DOHH2 (cell line): ENCODE measurements at regions not wholly inside any gene's neighbourhood (a gene's known extent, or its start where the extent isn't known, plus 50 kb on each side); places are given as distances from the start of the nearest gene placed in this dataset.

Source experiments
- EZH2phosphoT487 ChIP-seq: fragments of 200-600 bp; sonication (generic); IDR thresholded peaks from 2 replicates; pipeline ENCODE4 v1.6.1; 2017; ENCODE audit warnings: borderline replicate concordance, mild to moderate bottlenecking, antibody characterized with exemption, low read length, moderate library complexity, mixed read lengths
- TF ChIP-seq, protein P1 (sequence below): fragments of 200-600 bp; sonication (generic); IDR thresholded peaks from one replicate; pipeline ENCODE4 v1.5.1; 2014; ENCODE audit warnings: antibody characterized with exemption, mild to moderate bottlenecking, low read depth, low read length; ENCODE audit not compliant: poor library complexity, severe bottlenecking

DNA sequence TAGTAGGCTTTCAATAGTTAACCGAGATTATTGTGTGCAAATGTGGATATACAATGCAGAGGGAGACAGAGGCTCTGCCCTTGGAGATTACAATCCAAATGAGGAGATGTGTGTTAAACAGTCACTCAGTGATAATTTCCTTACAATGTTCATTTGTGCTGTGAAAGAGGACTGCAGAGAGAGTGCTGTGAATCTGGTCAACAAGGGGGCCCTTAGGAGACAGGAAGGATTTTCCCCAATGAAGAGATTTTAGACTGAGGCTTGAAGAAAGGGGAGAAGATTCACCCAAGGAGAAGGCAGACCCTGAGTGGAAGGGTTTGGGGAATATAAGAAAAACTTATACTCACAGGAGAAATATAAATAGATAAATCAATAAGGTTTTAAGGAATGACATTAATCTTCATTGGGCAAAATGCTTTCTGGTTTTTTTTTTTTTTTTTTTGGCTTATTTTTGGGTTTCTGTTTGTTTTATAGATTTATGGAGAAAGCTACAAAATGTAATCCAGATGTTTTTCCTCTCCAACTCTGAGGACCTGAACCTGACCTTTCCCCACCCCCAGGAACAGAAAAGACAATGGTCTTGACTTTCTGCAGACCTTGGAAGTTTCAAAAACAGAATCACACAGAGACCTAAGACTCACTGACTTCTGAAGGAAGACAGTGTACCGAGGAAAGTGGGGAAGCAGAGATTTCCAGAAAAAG lies 151.3 kb upstream of the SERPINE2 start:
- TF ChIP-seq, protein P1, sequence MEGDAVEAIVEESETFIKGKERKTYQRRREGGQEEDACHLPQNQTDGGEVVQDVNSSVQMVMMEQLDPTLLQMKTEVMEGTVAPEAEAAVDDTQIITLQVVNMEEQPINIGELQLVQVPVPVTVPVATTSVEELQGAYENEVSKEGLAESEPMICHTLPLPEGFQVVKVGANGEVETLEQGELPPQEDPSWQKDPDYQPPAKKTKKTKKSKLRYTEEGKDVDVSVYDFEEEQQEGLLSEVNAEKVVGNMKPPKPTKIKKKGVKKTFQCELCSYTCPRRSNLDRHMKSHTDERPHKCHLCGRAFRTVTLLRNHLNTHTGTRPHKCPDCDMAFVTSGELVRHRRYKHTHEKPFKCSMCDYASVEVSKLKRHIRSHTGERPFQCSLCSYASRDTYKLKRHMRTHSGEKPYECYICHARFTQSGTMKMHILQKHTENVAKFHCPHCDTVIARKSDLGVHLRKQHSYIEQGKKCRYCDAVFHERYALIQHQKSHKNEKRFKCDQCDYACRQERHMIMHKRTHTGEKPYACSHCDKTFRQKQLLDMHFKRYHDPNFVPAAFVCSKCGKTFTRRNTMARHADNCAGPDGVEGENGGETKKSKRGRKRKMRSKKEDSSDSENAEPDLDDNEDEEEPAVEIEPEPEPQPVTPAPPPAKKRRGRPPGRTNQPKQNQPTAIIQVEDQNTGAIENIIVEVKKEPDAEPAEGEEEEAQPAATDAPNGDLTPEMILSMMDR: no peak
- no peak for TF ChIP-seq EZH2phosphoT487
